KOPT-K1 (cell line): ENCODE measurements at regions not wholly inside any gene's neighbourhood (a gene's known extent, or its start where the extent isn't known, plus 50 kb on each side); places are given as distances from the start of the nearest gene placed in this dataset.
"Not testable (repeated sequence)": the region's sequence is repeated elsewhere in the genome, so short reads cannot be mapped to it uniquely, and the experiment has no call there.

Experiments used
- H3K27ac ChIP-seq: fragments of 200-600 bp; sonication (generic); 2 replicates; pipeline ENCODE4 v1.5.1; 2016; ENCODE audit warnings: antibody characterized with exemption, mild to moderate bottlenecking, low read depth, low read length; ENCODE audit not compliant: poor library complexity, severe bottlenecking
- H3K36me3 ChIP-seq: fragments of 200-600 bp; sonication (generic); 2 replicates; pipeline ENCODE4 v1.5.1; 2017; ENCODE audit warnings: antibody characterized with exemption, mild to moderate bottlenecking, low read length, moderate library complexity; ENCODE audit not compliant: insufficient read depth
- H3K9me3 ChIP-seq: fragments of 200-600 bp; sonication (generic); 2 replicates; pipeline ENCODE4 v1.5.1; 2017; ENCODE audit warnings: antibody characterized with exemption, low read length, mild to moderate bottlenecking; ENCODE audit not compliant: insufficient read depth, poor library complexity, severe bottlenecking

GRCh38 chr11:39361557-39361956 is 2097.9 kb downstream of the LRRC4C start:
- Histone ChIP-seq H3K27ac (no peak overlapping the region), H3K36me3 (no peaks in the 10 kb centered on the region), H3K9me3 (no peaks in the 10 kb centered on the region)

DNA sequence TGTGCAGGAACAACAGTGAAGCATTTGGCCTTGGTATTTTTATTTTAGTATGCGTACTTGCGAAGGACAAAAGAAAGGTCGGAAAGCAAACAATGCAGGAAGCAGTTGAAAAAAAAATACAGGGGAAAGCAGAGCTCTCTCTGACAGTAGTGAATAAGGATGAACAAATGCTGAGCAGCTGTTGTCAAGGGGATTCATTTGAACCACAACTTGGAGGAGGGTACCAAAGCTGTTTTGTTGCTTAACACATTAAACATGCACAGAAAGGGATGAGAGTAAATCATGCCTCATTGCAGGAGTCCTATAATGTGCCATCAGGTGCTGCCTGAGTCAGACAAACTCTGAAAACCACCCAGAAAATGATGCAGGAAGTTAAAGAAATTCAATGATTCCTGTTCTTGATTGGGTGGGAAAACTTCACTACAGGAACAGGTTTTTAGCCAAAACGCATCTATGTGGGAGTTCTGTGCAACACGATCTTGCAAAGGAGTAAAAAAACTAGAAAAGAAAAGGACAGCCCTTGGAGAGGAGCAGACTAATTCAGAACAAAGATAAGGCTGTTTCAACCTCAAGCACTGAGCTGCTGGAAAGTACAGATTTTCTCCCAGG is 2113.5 kb downstream of the LRRC4C start:
- H3K36me3 ChIP-seq, result no peaks in the 10 kb centered on the region
- H3K27ac ChIP-seq, result no peak overlapping the region
- peaks cover 3% of the 10 kb centered on the region for H3K9me3 ChIP-seq

DNA sequence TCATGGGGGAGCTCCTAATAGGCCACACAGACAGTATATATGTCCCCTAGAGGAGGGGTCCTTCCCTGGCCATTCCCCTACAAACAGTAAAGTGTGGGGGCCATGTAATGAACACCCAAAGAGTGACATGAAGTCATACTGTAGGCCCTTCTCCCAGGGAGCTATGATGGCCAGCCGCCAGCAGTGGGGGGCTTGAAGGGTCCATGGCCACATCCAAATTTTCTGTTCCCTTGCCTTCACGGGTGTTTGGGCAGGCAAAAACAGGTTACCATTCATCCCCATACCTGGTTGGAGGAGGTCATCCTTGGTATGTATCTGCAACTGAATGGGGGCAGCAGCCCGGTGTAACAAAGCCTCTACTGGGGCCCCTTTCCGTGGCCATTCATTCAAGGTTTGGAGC is 2118.0 kb downstream of the LRRC4C start:
- Histone ChIP-seq H3K9me3 (peaks cover 19% of the 10 kb centered on the region), H3K27ac (no peak overlapping the region)

GRCh38 chr11:39333006-39333405 is 2126.4 kb downstream of the LRRC4C start:
- not testable (repeated sequence) for H3K9me3 ChIP-seq, H3K36me3 ChIP-seq, H3K27ac ChIP-seq

More for the DNA sequence above, 2118.0 kb downstream of the LRRC4C start:
- H3K36me3 ChIP-seq, result no peaks in the 10 kb centered on the region

GRCh38 chr11:39327302-39327701 is 2132.2 kb downstream of the LRRC4C start:
- Histone ChIP-seq H3K9me3 (no peaks in the 10 kb centered on the region), H3K36me3 (no peaks in the 10 kb centered on the region), H3K27ac (no peak overlapping the region)

- not testable (repeated sequence) for H3K9me3 ChIP-seq, H3K27ac ChIP-seq
Measured at GRCh38 chr11:39311888-39312287, 2147.6 kb downstream of the LRRC4C start.

DNA sequence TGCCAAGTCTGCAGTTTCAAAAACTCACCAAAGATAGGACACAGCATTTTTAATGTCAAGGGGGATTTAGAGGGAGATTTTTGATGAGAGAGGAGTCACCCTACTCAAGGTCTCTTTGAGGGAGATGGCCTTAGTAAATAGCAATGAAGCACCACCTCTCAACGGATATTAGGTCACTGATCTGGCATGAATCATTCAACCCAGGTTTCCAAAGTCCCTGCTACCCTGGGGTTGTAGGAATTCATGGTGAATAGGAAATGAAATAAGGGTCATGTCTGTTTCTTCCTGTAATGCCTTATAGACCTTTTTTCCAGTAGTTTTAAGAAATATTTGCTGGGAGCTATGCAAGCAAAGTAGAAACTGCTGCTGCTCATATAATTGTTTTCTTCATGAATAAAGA is 2154.9 kb downstream of the LRRC4C start:
- H3K36me3 ChIP-seq, result no peaks in the 10 kb centered on the region
- H3K27ac ChIP-seq, result no peak overlapping the region
- no peaks in the 10 kb centered on the region for H3K9me3 ChIP-seq

More at GRCh38 chr11:39311888-39312287, 2147.6 kb downstream of the LRRC4C start:
- H3K36me3 ChIP-seq, result not testable (repeated sequence)

- H3K9me3 ChIP-seq, result no peaks in the 10 kb centered on the region
- H3K27ac ChIP-seq, result no peak overlapping the region
Measured at GRCh38 chr11:39294648-39295047, 2164.8 kb downstream of the LRRC4C start.

GRCh38 chr11:39288011-39288410 is 2171.4 kb downstream of the LRRC4C start:
- Histone ChIP-seq H3K36me3 (no peaks in the 10 kb centered on the region), H3K27ac (no peak overlapping the region), H3K9me3 (peaks cover 7% of the 10 kb centered on the region)

More at GRCh38 chr11:39294648-39295047, 2164.8 kb downstream of the LRRC4C start:
- no peaks in the 10 kb centered on the region for H3K36me3 ChIP-seq

DNA sequence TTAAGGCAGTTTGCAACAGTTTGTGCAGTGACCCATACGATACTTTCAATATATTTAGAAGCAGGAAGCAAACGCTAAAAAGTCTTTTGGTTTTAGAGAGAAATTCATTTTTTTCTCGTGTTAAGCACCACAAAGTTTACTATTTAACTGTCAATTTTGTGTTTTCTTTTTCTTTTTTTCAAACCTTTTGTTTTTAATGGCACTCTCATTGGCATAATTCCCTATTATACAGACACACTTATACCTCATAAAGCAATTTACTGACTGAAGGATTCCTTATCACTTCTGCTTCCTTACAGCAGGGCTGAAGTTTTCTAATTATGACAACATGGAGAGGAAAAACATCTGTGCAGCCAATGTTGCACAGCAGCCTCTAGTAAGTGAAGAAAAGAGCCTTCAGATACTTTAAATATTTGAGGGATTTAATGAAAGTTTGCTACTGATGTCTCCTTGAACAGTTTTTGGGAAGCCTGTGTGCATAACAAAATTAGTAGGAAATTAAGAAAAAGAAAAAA is 2191.2 kb downstream of the LRRC4C start:
- Histone ChIP-seq H3K9me3 (no peaks in the 10 kb centered on the region), H3K36me3 (no peaks in the 10 kb centered on the region), H3K27ac (no peak overlapping the region)

- Histone ChIP-seq H3K36me3 (no peaks in the 10 kb centered on the region), H3K9me3 (no peaks in the 10 kb centered on the region), H3K27ac (no peak overlapping the region)
Measured at GRCh38 chr11:39255648-39256047, 2203.8 kb downstream of the LRRC4C start.

DNA sequence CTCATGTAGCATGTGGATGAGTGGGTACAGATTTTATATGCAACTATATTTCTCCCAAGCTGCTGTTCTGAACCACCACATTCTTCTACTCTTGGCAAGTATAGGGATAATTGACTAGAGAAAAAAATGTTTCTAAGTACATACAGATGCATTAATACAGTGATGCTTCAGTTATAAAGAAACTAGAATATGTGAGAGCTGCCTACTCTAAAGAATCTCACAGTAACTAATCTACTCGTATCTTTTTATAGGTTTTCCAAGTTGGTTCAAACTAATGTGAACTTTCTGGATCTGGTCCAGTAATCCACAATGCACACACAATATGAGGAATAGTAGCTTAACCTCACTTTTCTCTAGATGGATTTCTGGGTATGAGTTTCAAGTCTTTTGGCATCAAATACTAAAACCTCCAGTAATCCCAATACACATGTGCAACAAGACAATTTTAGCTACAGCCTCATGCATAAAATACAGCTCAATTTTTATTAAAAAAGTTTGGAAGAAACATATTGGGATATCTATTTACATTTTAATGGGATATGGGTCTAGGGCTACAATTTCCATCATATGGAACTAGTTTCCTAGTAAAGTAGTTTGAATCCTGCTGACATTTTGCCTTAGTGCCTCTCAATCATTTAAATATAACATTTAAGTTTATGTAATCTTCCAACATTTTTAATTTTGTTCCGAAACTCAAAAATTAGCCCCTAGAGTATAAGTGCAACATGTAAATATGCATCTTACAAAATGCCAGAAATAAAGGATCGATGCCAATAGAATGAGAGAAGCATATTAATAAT is 2209.7 kb downstream of the LRRC4C start:
- Histone ChIP-seq H3K36me3 (no peaks in the 10 kb centered on the region), H3K9me3 (no peaks in the 10 kb centered on the region), H3K27ac (no peak overlapping the region)

- H3K9me3 ChIP-seq, result no peaks in the 10 kb centered on the region
- H3K36me3 ChIP-seq, result no peaks in the 10 kb centered on the region
- no peak overlapping the region for H3K27ac ChIP-seq
Measured at GRCh38 chr11:39247570-39248137, 2211.8 kb downstream of the LRRC4C start.

DNA sequence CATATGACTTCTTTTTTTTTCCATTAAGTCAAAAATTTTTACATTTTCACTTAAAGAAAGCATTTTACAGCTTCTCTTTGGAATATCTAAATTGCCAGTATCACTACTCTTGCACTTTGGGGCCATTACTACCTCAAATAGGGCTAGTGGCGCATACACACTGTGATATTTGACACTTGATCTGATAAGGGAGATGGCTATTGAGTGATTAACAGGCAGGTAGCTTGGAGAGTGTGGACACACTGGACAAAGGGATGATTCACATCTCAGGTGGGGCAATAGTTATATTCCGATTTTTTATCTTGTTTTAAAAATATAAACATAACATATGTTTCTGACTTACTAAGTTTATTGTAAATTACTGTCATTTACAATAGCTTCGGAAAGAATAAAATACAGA is 2219.9 kb downstream of the LRRC4C start:
- no peaks in the 10 kb centered on the region for H3K9me3 ChIP-seq
- H3K36me3 ChIP-seq, result no peaks in the 10 kb centered on the region
- H3K27ac ChIP-seq, result no peak overlapping the region

GRCh38 chr11:39236916-39237315 is 2222.5 kb downstream of the LRRC4C start:
- Histone ChIP-seq H3K36me3 (no peaks in the 10 kb centered on the region), H3K9me3 (no peaks in the 10 kb centered on the region), H3K27ac (no peak overlapping the region)
